ENCODE measurements at regions not wholly inside any gene's neighbourhood (a gene's known extent, or its start where the extent isn't known, plus 50 kb on each side); places are given as distances from the start of the nearest gene placed in this dataset.

GRCh38 chr13:36769126-36769525 is 49.9 kb upstream of the RFXAP start (continued):
- TF ChIP-seq ZNF462 (CRISPR knock-in tag; IDR thresholded peaks at IDR 0.05) = no peak
- TF ChIP-seq ETS1 (IDR thresholded peaks at IDR 0.05) = no peak

Measured in GM23338 (cell line).